ENCODE measurements at regions not wholly inside any gene's neighbourhood (a gene's known extent, or its start where the extent isn't known, plus 50 kb on each side); places are given as distances from the start of the nearest gene placed in this dataset.

DNA sequence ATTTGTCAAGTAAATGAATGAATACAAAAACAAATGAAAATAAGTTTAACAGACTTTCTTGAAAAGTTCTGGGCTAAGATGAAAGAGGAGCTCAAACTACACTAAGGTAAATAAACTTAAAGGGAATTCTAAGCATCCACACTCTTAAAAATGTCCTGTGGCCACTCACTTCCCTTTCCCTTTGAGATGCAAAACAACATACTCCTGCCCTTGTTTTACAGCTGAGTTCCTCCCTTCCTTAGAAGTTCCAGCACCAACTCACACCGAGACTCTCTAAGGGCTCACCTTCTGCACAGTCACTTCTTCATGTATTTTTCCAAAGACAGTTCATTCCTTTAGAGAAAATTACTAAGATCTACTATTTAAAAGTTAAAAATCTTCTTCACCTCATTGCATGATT is 123.3 kb upstream of the CMC1 start:
- TF ChIP-seq, protein P1, sequence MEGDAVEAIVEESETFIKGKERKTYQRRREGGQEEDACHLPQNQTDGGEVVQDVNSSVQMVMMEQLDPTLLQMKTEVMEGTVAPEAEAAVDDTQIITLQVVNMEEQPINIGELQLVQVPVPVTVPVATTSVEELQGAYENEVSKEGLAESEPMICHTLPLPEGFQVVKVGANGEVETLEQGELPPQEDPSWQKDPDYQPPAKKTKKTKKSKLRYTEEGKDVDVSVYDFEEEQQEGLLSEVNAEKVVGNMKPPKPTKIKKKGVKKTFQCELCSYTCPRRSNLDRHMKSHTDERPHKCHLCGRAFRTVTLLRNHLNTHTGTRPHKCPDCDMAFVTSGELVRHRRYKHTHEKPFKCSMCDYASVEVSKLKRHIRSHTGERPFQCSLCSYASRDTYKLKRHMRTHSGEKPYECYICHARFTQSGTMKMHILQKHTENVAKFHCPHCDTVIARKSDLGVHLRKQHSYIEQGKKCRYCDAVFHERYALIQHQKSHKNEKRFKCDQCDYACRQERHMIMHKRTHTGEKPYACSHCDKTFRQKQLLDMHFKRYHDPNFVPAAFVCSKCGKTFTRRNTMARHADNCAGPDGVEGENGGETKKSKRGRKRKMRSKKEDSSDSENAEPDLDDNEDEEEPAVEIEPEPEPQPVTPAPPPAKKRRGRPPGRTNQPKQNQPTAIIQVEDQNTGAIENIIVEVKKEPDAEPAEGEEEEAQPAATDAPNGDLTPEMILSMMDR (IDR thresholded peaks at IDR 0.05), result no peak
- no peak for TF ChIP-seq POLR2A (IDR thresholded peaks at IDR 0.05)
- no peak for TF ChIP-seq POLR2AphosphoS5 (IDR thresholded peaks at IDR 0.05)

All from prostate gland (tissue), 2 donors.